Uterus (tissue), 2 donors: ENCODE measurements at regions not wholly inside any gene's neighbourhood (a gene's known extent, or its start where the extent isn't known, plus 50 kb on each side); places are given as distances from the start of the nearest gene placed in this dataset.

ENCODE experiments used
- POLR2A ChIP-seq, 2 donors: fragments of 450-650 bp; IDR thresholded peaks; one replicate each; pipeline ENCODE4 v1.6.1; 2016; ENCODE audit warnings: antibody characterized with exemption in 2 of 2, mild to moderate bottlenecking in 1 of 2, moderate library complexity in 1 of 2
- TF ChIP-seq, protein P1 (sequence below), 4 experiments: fragments of 200-600 bp in 2 of 4; fragments of 450-650 bp in 2 of 4; sonication (generic) in 2 of 4; IDR thresholded peaks; one replicate each; pipeline ENCODE4 v1.5.1; 2016 to 2019; ENCODE audit warnings: antibody characterized with exemption in 4 of 4, mild to moderate bottlenecking in 2 of 4, moderate library complexity in 1 of 4

DNA sequence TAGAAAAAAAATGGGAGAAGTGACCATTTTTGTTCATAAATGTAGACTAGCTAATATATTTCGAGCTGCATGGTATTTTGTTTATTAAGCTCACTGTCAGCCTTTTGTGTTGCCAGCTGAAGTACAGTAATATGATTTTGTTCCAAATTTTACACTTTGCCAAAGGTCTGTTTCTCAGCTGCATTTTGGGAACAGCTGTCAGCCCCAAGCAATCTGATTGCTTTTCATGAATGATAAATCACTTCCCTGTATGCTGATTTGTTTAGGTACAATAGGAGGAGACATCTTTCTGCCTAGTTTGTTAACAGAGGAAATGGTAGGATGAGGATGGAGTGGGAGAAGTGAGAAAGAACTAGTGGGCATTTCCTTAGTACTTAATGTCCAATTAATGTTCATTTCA is 79.3 kb downstream of the NABP1 start:
- TF ChIP-seq, protein P1, sequence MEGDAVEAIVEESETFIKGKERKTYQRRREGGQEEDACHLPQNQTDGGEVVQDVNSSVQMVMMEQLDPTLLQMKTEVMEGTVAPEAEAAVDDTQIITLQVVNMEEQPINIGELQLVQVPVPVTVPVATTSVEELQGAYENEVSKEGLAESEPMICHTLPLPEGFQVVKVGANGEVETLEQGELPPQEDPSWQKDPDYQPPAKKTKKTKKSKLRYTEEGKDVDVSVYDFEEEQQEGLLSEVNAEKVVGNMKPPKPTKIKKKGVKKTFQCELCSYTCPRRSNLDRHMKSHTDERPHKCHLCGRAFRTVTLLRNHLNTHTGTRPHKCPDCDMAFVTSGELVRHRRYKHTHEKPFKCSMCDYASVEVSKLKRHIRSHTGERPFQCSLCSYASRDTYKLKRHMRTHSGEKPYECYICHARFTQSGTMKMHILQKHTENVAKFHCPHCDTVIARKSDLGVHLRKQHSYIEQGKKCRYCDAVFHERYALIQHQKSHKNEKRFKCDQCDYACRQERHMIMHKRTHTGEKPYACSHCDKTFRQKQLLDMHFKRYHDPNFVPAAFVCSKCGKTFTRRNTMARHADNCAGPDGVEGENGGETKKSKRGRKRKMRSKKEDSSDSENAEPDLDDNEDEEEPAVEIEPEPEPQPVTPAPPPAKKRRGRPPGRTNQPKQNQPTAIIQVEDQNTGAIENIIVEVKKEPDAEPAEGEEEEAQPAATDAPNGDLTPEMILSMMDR (IDR thresholded peaks at IDR 0.05), result no peak
- TF ChIP-seq POLR2A (IDR thresholded peaks at IDR 0.05), result no peak
